ENCODE measurements at regions not wholly inside any gene's neighbourhood (a gene's known extent, or its start where the extent isn't known, plus 50 kb on each side); places are given as distances from the start of the nearest gene placed in this dataset.

DNA sequence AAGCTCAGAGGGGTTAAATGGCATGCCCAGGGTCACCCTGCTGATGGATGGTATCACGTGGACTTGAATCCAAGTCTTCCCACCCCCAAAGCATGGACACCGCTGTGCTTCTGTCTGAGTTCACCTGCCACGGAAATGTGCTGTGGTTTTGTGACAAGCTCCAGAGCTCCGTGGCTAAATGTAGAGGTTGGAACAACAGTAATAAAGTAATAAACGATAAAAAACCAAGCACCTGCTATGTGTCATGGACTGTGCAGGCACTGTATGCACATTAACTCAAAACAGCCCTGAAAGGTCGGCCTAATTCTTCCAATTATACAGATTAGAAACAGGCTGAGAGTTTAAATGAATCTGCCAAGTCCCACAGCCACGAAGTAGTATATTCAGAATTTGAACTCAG is 182.1 kb upstream of the NAV2 start:
- Histone ChIP-seq H3K4me1 (replicated peaks) (no peaks in the 10 kb centered on the region), H3K4me3 (no peak overlapping the region), H3K27me3 (replicated peaks; ENCODE audit: insufficient read depth) (no peaks in the 10 kb centered on the region), H3K27ac (no peak overlapping the region), H3K36me3 (no peaks in the 10 kb centered on the region), H3K9me3 (no peaks in the 10 kb centered on the region)
- TF ChIP-seq, protein P1, sequence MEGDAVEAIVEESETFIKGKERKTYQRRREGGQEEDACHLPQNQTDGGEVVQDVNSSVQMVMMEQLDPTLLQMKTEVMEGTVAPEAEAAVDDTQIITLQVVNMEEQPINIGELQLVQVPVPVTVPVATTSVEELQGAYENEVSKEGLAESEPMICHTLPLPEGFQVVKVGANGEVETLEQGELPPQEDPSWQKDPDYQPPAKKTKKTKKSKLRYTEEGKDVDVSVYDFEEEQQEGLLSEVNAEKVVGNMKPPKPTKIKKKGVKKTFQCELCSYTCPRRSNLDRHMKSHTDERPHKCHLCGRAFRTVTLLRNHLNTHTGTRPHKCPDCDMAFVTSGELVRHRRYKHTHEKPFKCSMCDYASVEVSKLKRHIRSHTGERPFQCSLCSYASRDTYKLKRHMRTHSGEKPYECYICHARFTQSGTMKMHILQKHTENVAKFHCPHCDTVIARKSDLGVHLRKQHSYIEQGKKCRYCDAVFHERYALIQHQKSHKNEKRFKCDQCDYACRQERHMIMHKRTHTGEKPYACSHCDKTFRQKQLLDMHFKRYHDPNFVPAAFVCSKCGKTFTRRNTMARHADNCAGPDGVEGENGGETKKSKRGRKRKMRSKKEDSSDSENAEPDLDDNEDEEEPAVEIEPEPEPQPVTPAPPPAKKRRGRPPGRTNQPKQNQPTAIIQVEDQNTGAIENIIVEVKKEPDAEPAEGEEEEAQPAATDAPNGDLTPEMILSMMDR (IDR thresholded peaks at IDR 0.05), result no peak
- TF ChIP-seq POLR2AphosphoS5 (IDR thresholded peaks at IDR 0.05) (no peak), POLR2A (IDR thresholded peaks at IDR 0.05) (no peak)
- DNase-seq (ENCODE audit: low spot score), result no peak
- WGBS, result 69% methylated on average over 7 of the region's 7 CpGs
- intact Hi-C loops (cut with DNase I), result no loop called here

DNA sequence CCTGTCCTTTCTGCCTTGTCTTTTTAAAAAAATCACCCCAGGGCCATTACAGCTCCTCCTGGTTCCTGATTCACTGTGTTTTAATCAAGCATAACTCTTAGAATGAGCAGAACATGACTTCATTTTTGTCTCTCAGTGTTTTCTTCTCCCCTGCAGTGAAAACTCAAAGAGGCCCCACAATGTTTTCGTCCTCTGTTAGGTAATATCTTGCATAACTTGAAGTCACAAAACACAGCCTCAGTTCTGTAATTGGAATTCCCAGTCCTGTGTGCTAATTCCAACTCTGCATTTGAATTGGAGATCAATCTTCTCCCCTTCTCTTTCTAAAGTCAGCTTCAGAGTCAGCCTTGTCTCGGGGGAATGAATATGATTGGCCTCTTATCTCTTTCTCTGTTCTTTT is 186.5 kb upstream of the NAV2 start:
- H3K9me3 ChIP-seq, result no peaks in the 10 kb centered on the region
- no peak for DNase-seq (ENCODE audit: low spot score)
- H3K27ac ChIP-seq, result no peak overlapping the region
- no peak overlapping the region for H3K4me3 ChIP-seq
- no peaks in the 10 kb centered on the region for H3K36me3 ChIP-seq
- no peak for TF ChIP-seq POLR2A (IDR thresholded peaks at IDR 0.05)
- TF ChIP-seq POLR2AphosphoS5 (IDR thresholded peaks at IDR 0.05), result no peak
- TF ChIP-seq, protein P1 (IDR thresholded peaks at IDR 0.05), result no peak
- no peaks in the 10 kb centered on the region for H3K27me3 ChIP-seq (replicated peaks; ENCODE audit: insufficient read depth)
- 78% methylated on average over 2 of the region's 2 CpGs for WGBS
- intact Hi-C loops (cut with DNase I), result no loop called here
- H3K4me1 ChIP-seq (replicated peaks), result no peaks in the 10 kb centered on the region

DNA sequence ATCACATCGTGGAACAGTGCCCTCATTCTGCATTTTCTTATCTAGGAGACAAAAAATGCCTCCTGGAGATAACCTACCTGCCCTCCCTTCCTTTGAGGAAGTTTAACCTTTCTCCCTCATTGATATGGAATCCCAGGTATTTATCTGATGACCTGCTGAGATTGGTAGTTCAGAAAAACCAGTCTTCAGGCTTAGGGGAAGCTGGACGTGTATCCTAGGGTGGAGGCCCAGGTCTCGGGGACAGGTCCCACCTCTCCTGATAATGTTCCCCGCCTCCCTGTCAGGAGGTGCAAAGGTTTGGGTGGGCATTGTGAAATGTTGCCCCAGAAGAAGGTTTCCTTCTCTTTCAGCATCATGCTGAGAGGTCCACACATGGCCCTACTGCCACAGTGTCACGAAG is 186.9 kb upstream of the NAV2 start:
- TF ChIP-seq POLR2A (IDR thresholded peaks at IDR 0.05) (no peak), POLR2AphosphoS5 (IDR thresholded peaks at IDR 0.05) (no peak)
- TF ChIP-seq, protein P1 (IDR thresholded peaks at IDR 0.05), result no peak
- DNase-seq (ENCODE audit: low spot score), result no peak
- 71% methylated on average over 5 of the region's 5 CpGs for WGBS
- intact Hi-C loops (cut with DNase I), result no loop called here
- no peaks in the 10 kb centered on the region for H3K36me3 ChIP-seq
- no peaks in the 10 kb centered on the region for H3K9me3 ChIP-seq
- H3K27ac ChIP-seq, result no peak overlapping the region
- peaks cover 2% of the 10 kb centered on the region for H3K27me3 ChIP-seq (replicated peaks; ENCODE audit: insufficient read depth)
- H3K4me1 ChIP-seq (replicated peaks), result no peaks in the 10 kb centered on the region
- no peak overlapping the region for H3K4me3 ChIP-seq

DNA sequence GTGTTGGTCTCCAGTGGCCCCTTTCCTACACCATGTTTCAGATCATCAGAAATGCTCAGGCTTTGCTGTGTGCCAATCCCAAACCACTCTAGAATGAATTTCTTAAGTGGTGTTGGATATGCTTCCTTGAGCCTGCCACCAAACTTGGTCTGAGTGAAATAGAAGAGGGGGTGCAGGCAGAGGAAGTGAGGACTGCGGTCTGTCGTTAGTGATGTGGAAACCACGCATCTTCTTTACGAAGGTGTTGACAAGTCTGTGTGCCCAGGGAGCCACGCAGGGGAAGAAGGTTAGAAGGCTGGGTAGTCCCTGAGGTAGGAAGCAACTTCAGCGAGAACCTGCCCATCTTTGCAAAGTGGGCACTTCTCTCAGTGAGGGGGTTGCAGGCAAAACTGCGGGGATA is 187.4 kb upstream of the NAV2 start:
- 75% methylated on average over 7 of the region's 7 CpGs for WGBS
- Histone ChIP-seq H3K9me3 (no peaks in the 10 kb centered on the region), H3K4me3 (no peak overlapping the region), H3K4me1 (replicated peaks) (no peaks in the 10 kb centered on the region), H3K36me3 (no peaks in the 10 kb centered on the region), H3K27me3 (replicated peaks; ENCODE audit: insufficient read depth) (peaks cover 4% of the 10 kb centered on the region), H3K27ac (no peak overlapping the region)
- TF ChIP-seq POLR2AphosphoS5 (IDR thresholded peaks at IDR 0.05) (no peak), POLR2A (IDR thresholded peaks at IDR 0.05) (no peak)
- TF ChIP-seq, protein P1 (IDR thresholded peaks at IDR 0.05), result no peak
- intact Hi-C loops (cut with DNase I), result no loop called here
- DNase-seq (ENCODE audit: low spot score), result no peak

DNA sequence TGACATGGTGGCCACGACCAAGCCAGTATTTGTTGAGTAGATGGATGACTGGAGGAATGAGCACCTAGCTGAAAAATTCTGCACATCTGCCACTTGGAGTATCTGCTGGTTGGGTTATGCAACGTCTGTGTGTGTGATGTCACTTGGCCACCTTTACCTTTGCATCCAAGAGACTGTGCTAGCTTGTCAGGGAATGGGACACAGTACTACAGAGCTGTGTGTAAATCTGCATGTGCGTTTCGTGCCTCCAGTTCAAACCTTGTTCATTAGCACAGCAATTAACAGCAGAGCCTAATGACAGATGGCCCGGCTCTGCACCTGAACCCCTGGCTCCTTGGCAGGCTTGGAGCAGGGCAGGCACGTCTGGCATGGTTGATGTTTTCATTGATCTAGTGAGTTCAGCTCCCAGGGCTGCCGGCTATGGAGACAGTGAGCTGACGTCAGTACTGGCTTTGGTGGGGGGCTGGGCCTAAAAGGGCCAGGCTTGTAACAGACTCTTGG is 188.4 kb upstream of the NAV2 start:
- Histone ChIP-seq H3K27me3 (replicated peaks; ENCODE audit: insufficient read depth) (peaks cover 4% of the 10 kb centered on the region), H3K9me3 (no peaks in the 10 kb centered on the region), H3K27ac (no peak overlapping the region), H3K4me3 (no peak overlapping the region), H3K4me1 (replicated peaks) (no peaks in the 10 kb centered on the region), H3K36me3 (no peaks in the 10 kb centered on the region)
- DNase-seq (ENCODE audit: low spot score), result no peak
- 32% methylated on average over 7 of the region's 8 CpGs for WGBS
- intact Hi-C loops (cut with DNase I), result no loop called here
- TF ChIP-seq POLR2AphosphoS5 (IDR thresholded peaks at IDR 0.05) (no peak), POLR2A (IDR thresholded peaks at IDR 0.05) (no peak)
- TF ChIP-seq, protein P1 (IDR thresholded peaks at IDR 0.05), result no peak

Data from prostate gland (tissue), 2 donors.